HEK293 (cell line): ENCODE measurements at regions not wholly inside any gene's neighbourhood (a gene's known extent, or its start where the extent isn't known, plus 50 kb on each side); places are given as distances from the start of the nearest gene placed in this dataset.

ENCODE experiments used
- CTCF ChIA-PET: fragments of 350-600 bp; formaldehyde crosslinking; extraction: SDS; loops from one replicate; lab custom pipeline; 2021; ENCODE audit warnings: antibody characterized with exemption; lab: Yijun Ruan, JAX
- POLR2A ChIA-PET: fragments of 300-600 bp; formaldehyde crosslinking; extraction: SDS; loops from one replicate; lab custom pipeline; 2020; ENCODE audit warnings: antibody characterized with exemption, inconsistent platforms; lab: Yijun Ruan, JAX
- H3K27ac ChIP-seq: fragments of 200-500 bp; sonication (Bioruptor generic); 2 replicates; pipeline ENCODE4 v1.5.1; 2014; ENCODE audit warnings: low read depth, low read length, control low read depth, inconsistent platforms; ENCODE audit errors: extremely low read depth
- H3K36me3 ChIP-seq, 2 experiments: fragments of 200-500 bp in 1 of 2; sonication (Bioruptor generic) in 1 of 2; 1 replicate in 1 of 2; 2 replicates in 1 of 2; pipeline ENCODE4 v1.5.1; 2014 to 2017; ENCODE audit warnings: inconsistent platforms in 2 of 2, low read length in 2 of 2; ENCODE audit not compliant: control insufficient read depth in 2 of 2, insufficient read depth in 1 of 2
- H3K4me1 ChIP-seq: fragments of 200-500 bp; sonication (Bioruptor generic); 2 replicates; pipeline ENCODE4 v1.5.1; 2014; ENCODE audit warnings: mild to moderate bottlenecking, low read length, inconsistent platforms; ENCODE audit not compliant: control insufficient read depth, insufficient read depth
- H3K4me3 ChIP-seq: 2 replicates; pipeline ENCODE4 v1.5.1; 2011; ENCODE audit warnings: low read depth, mild to moderate bottlenecking, control low read depth, low read length, moderate library complexity
- H3K9me3 ChIP-seq: fragments of 200-500 bp; sonication (Bioruptor generic); 2 replicates; pipeline ENCODE4 v1.5.1; 2014; ENCODE audit warnings: low read depth, low read length, inconsistent platforms; ENCODE audit not compliant: control insufficient read depth, insufficient read depth
- OVOL3 ChIP-seq: fragments of 450-650 bp; formaldehyde crosslinking; IDR thresholded peaks from 2 replicates; pipeline ENCODE4 v1.5.1; 2016; ENCODE audit warnings: missing biosample characterization, missing genetic modification characterization
- PRDM2 ChIP-seq: fragments of 450-650 bp; formaldehyde crosslinking; IDR thresholded peaks from 2 replicates; pipeline ENCODE4 v1.5.1; 2016; ENCODE audit warnings: missing biosample characterization, missing genetic modification characterization, borderline replicate concordance
- SP7 ChIP-seq: fragments of 450-650 bp; formaldehyde crosslinking; IDR thresholded peaks from 2 replicates; pipeline ENCODE4 v1.5.1; 2016; ENCODE audit warnings: missing biosample characterization, missing genetic modification characterization
- ZBTB48 ChIP-seq: fragments of 450-650 bp; formaldehyde crosslinking; IDR thresholded peaks from 2 replicates; pipeline ENCODE4 v1.5.1; 2016; ENCODE audit warnings: missing biosample characterization, missing genetic modification characterization
- ZEB2 ChIP-seq: fragments of 450-650 bp; formaldehyde crosslinking; IDR thresholded peaks from 2 replicates; pipeline ENCODE4 v1.5.1; 2016; ENCODE audit warnings: missing biosample characterization, missing genetic modification characterization
- ZFP41 ChIP-seq: fragments of 450-650 bp; formaldehyde crosslinking; IDR thresholded peaks from 2 replicates; pipeline ENCODE4 v1.5.1; 2016; ENCODE audit warnings: missing biosample characterization, missing genetic modification characterization, borderline replicate concordance
- ZNF148 ChIP-seq: fragments of 450-650 bp; formaldehyde crosslinking; IDR thresholded peaks from 2 replicates; pipeline ENCODE4 v1.5.0; 2017; ENCODE audit warnings: missing biosample characterization, missing genetic modification characterization, borderline replicate concordance
- ZNF18 ChIP-seq: fragments of 450-650 bp; formaldehyde crosslinking; IDR thresholded peaks from 2 replicates; pipeline ENCODE4 v1.5.1; 2016; ENCODE audit warnings: missing biosample characterization, missing genetic modification characterization
- ZNF521 ChIP-seq: fragments of 450-650 bp; formaldehyde crosslinking; IDR thresholded peaks from 2 replicates; pipeline ENCODE4 v1.5.1; 2017; ENCODE audit warnings: missing biosample characterization, mild to moderate bottlenecking, missing genetic modification characterization
- ZNF560 ChIP-seq: fragments of 450-650 bp; formaldehyde crosslinking; IDR thresholded peaks from 2 replicates; pipeline ENCODE4 v1.5.1; 2017; ENCODE audit warnings: missing biosample characterization, missing genetic modification characterization, borderline replicate concordance
- ZNF571 ChIP-seq: fragments of 450-650 bp; formaldehyde crosslinking; IDR thresholded peaks from 2 replicates; pipeline ENCODE4 v1.5.0; 2017; ENCODE audit warnings: missing biosample characterization, missing genetic modification characterization
- ZNF629 ChIP-seq: fragments of 450-650 bp; formaldehyde crosslinking; IDR thresholded peaks from 2 replicates; pipeline ENCODE4 v1.5.1; 2017; ENCODE audit warnings: missing biosample characterization, missing genetic modification characterization
- ZNF677 ChIP-seq: fragments of 450-650 bp; IDR thresholded peaks from 2 replicates; pipeline ENCODE4 v1.5.0; 2018; ENCODE audit warnings: missing biosample characterization, mild to moderate bottlenecking, missing genetic modification characterization, moderate library complexity
- ZNF747 ChIP-seq: fragments of 450-650 bp; formaldehyde crosslinking; IDR thresholded peaks from 2 replicates; pipeline ENCODE4 v1.5.1; 2016; ENCODE audit warnings: missing biosample characterization, missing genetic modification characterization
- ZNF777 ChIP-seq: fragments of 450-650 bp; formaldehyde crosslinking; IDR thresholded peaks from 2 replicates; pipeline ENCODE4 v1.5.1; 2017; ENCODE audit warnings: missing biosample characterization, missing genetic modification characterization, borderline replicate concordance
- ZNF837 ChIP-seq: fragments of 450-650 bp; formaldehyde crosslinking; IDR thresholded peaks from 2 replicates; pipeline ENCODE4 v1.5.1; 2016; ENCODE audit warnings: missing biosample characterization, missing genetic modification characterization
- ZSCAN23 ChIP-seq: fragments of 450-650 bp; formaldehyde crosslinking; IDR thresholded peaks from 2 replicates; pipeline ENCODE4 v1.5.1; 2016; ENCODE audit warnings: missing biosample characterization, missing genetic modification characterization
- TF ChIP-seq, protein P1 (sequence below): fragments of 450-650 bp; formaldehyde crosslinking; IDR thresholded peaks from 2 replicates; pipeline ENCODE4 v1.5.1; 2016; ENCODE audit warnings: missing biosample characterization, missing genetic modification characterization
- TF ChIP-seq, protein P2 (sequence below): fragments of 450-650 bp; IDR thresholded peaks from 2 replicates; pipeline ENCODE4 v1.5.1; 2018; ENCODE audit warnings: missing biosample characterization, mild to moderate bottlenecking, missing genetic modification characterization

DNA sequence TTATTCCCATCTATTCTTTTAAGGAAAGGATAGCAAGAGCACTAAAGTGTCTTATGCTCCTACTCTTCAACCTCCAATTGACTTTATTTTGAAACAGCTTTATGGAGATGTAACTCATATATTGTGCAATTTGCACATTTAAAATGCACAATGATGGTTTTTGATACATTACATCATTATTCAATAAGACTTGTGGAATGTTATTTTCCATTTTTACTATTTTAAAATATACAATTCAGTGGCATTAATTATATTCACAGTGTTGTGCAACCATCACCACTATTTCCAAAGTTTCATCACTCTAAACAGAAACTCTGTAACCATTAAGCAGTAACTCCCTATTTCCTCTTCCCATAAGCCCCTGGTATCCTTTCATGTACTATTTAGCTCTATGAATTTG is 489.8 kb downstream of the NEBL start:
- Histone ChIP-seq H3K4me3 (no peak overlapping the region), H3K9me3 (no peaks in the 10 kb centered on the region), H3K27ac (no peak overlapping the region), H3K4me1 (no peaks in the 10 kb centered on the region), H3K36me3 (no peaks in the 10 kb centered on the region)
- ChIA-PET CTCF (no interaction called here), POLR2A (no interaction called here)
- TF ChIP-seq ZSCAN23 (tag by site-specific recombination): no peak
- TF ChIP-seq ZNF777 (tag by site-specific recombination): no peak
- no peak for TF ChIP-seq ZNF521 (tag by site-specific recombination)
- TF ChIP-seq ZNF629 (tag by site-specific recombination): no peak
- no peak for TF ChIP-seq ZNF148
- no peak for TF ChIP-seq PRDM2 (tag by site-specific recombination)
- TF ChIP-seq, protein P1, sequence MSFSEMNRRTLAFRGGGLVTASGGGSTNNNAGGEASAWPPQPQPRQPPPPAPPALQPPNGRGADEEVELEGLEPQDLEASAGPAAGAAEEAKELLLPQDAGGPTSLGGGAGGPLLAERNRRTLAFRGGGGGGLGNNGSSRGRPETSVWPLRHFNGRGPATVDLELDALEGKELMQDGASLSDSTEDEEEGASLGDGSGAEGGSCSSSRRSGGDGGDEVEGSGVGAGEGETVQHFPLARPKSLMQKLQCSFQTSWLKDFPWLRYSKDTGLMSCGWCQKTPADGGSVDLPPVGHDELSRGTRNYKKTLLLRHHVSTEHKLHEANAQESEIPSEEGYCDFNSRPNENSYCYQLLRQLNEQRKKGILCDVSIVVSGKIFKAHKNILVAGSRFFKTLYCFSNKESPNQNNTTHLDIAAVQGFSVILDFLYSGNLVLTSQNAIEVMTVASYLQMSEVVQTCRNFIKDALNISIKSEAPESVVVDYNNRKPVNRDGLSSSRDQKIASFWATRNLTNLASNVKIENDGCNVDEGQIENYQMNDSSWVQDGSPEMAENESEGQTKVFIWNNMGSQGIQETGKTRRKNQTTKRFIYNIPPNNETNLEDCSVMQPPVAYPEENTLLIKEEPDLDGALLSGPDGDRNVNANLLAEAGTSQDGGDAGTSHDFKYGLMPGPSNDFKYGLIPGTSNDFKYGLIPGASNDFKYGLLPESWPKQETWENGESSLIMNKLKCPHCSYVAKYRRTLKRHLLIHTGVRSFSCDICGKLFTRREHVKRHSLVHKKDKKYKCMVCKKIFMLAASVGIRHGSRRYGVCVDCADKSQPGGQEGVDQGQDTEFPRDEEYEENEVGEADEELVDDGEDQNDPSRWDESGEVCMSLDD: no peak
- TF ChIP-seq ZNF18 (tag by site-specific recombination): no peak

DNA sequence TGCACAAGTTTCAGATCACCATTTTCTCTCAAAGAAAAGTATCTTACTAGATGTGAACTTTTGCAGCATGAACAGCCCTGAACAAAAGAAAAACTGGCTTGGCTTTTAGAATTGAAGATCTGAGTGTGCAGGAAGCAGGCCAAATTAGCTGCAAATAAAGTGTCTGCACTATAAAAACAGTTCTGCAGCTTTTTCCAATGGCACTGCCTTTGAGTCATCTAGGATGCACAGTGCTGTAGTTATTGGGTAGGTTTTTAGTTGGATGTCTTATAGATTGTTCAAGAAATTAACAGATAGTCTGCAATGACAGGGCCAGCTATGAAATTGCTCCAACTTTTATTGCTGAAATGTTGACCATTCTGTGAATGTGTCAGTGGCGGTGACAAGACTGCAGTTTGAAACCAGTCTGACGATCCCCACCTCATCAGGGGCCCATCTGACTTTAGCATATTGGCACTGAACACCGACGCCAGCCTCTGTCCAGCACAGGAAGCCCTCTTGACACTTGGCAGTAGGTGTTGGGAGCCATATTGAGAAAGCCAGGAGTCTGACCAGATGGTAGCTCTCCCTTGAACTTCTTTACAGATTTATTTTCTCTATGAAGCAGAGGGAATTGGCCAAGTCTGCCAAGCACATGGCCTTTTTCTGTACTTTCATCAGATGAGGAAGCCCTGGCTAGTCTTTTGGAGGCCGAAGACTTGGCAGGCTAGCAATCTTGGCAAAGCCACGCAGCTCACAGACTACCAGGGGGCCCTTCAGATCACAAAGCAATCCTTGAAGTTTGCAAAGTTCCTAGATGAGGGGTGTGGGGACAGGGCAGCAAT is 490.6 kb downstream of the NEBL start:
- ChIA-PET POLR2A (no interaction called here), CTCF (no interaction called here)
- TF ChIP-seq ZFP41 (tag by site-specific recombination): no peak
- TF ChIP-seq ZNF560 (tag by site-specific recombination): no peak
- no peak for TF ChIP-seq OVOL3 (tag by site-specific recombination)
- no peak for TF ChIP-seq ZNF747
- TF ChIP-seq, protein P2, sequence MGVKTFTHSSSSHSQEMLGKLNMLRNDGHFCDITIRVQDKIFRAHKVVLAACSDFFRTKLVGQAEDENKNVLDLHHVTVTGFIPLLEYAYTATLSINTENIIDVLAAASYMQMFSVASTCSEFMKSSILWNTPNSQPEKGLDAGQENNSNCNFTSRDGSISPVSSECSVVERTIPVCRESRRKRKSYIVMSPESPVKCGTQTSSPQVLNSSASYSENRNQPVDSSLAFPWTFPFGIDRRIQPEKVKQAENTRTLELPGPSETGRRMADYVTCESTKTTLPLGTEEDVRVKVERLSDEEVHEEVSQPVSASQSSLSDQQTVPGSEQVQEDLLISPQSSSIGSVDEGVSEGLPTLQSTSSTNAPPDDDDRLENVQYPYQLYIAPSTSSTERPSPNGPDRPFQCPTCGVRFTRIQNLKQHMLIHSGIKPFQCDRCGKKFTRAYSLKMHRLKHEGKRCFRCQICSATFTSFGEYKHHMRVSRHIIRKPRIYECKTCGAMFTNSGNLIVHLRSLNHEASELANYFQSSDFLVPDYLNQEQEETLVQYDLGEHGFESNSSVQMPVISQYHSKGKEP: no peak
- no peak for TF ChIP-seq ZEB2 (tag by site-specific recombination)
- TF ChIP-seq ZBTB48 (tag by site-specific recombination): no peak
- TF ChIP-seq SP7 (tag by site-specific recombination): no peak
- no peak for TF ChIP-seq ZNF837 (tag by site-specific recombination)
- TF ChIP-seq ZNF571: no peak
- no peak for TF ChIP-seq ZNF677
- H3K4me3 ChIP-seq: no peak overlapping the region
- no peaks in the 10 kb centered on the region for H3K9me3 ChIP-seq
- H3K27ac ChIP-seq: no peak overlapping the region
- H3K4me1 ChIP-seq: no peaks in the 10 kb centered on the region
- H3K36me3 ChIP-seq: no peaks in the 10 kb centered on the region
